ENCODE measurements at regions not wholly inside any gene's neighbourhood (a gene's known extent, or its start where the extent isn't known, plus 50 kb on each side); places are given as distances from the start of the nearest gene placed in this dataset.

DNA sequence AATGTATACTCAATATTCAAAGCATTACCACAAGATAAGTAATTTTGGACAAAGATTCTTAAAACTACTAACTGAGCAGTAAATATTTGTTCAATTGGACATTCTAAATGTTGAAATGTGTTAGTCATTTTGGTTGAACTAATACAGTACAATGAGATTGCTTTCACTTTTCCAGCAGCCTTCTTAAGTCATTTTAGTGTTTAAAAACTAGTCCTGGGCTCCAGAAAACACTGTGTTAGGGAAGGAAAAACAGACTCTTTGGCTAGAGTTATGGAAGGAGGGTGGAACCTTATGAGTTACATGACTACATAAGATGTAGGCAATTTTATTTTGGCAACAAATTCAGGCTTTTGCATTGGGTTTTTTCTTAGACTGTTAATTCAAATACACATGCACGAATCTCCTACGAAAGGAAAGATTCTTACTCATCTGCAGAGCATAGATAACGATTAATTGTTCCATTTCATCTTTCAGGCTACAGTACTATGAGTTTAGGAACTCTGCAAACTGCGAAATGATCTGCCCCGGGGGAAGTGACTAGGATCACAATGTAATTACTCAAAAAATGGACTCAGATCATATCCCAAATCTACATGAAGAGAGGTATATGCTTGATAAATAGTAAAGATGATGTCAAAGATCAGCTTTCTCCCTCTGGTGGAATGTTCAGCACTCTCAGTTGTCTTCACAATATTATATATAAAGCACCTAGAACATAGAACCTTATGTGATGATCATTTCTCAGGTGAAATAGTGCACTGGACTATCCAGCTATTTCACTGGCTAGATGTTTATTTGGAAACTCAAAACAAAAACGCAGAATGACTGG is 492.8 kb upstream of the MDFIC2 start:
- no peak overlapping the region for H3K4me2 ChIP-seq (ENCODE audit: insufficient read depth, low read length)
- TF ChIP-seq ETV5 (CRISPR knock-in tag; IDR thresholded peaks at IDR 0.05; ENCODE audit: low read depth), result no peak
- no peak for TF ChIP-seq ZNF274 (IDR thresholded peaks at IDR 0.05; ENCODE audit: borderline replicate concordance, low read depth, low read length)
- CTCF ChIA-PET (ENCODE audit: low intra/inter-chr PET ratio), result no interaction called here
- 1% methylated on average over 6 of the region's 6 CpGs for WGBS (ENCODE audit: insufficient coverage, low coverage, missing lambda C conversion rate)
- no peak overlapping the region for H2AFZ ChIP-seq (ENCODE audit: low read depth, low read length)
- no TSS peak for BruUV-seq (replicated peaks)
- H3K9ac ChIP-seq (ENCODE audit: insufficient read depth in 1 of 2, low read depth in 2 of 2, low read length in 2 of 2), result no peak overlapping the region
- no peaks in the 10 kb centered on the region for H3K36me3 ChIP-seq (ENCODE audit: control insufficient read depth, insufficient read depth, low read length)
- no peaks in the 10 kb centered on the region for H3K9me3 ChIP-seq (replicated peaks; ENCODE audit: control insufficient read depth, insufficient read depth, low read depth, low read length)
- DNase-seq (ENCODE audit: extremely low read depth in 1 of 4, low spot score in 3 of 4), result no peak
- intact Hi-C loops (cut with micrococcal nuclease), result no loop called here
- POLR2A ChIA-PET, result interaction anchor here (1.3 kb wide), 1 partner anchor 9 kb away, joined by 3 read pairs; no protein-coding TSS in a partner anchor
- no peak overlapping the region for H3K4me3 ChIP-seq
- no peaks in the 10 kb centered on the region for H4K20me1 ChIP-seq (replicated peaks; ENCODE audit: control insufficient read depth, insufficient read depth, low read length)
- no peaks in the 10 kb centered on the region for H3K4me1 ChIP-seq (replicated peaks in 1 of 2; ENCODE audit: control insufficient read depth in 2 of 2, insufficient read depth in 2 of 2, low read length in 2 of 2)
- ATAC-seq, result no peak
- H3K27ac ChIP-seq (ENCODE audit: extremely low read depth, low read depth, low read length), result no peak overlapping the region
- in situ Hi-C loops (cut with MboI), result no loop called here
- no peaks in the 10 kb centered on the region for H3K9me1 ChIP-seq (ENCODE audit: control insufficient read depth, insufficient read depth, low read length)
- H3K79me2 ChIP-seq (ENCODE audit: control insufficient read depth, insufficient read depth, low read length), result no peaks in the 10 kb centered on the region
- FAIRE-seq, result no peak
- no peaks in the 10 kb centered on the region for H3K27me3 ChIP-seq (ENCODE audit: control insufficient read depth in 2 of 2, insufficient read depth in 2 of 2, low read length in 2 of 2)

- POLR2A ChIA-PET, result interaction anchor here (0.7 kb wide), 1 partner anchor 232 kb away, joined by 3 read pairs; no protein-coding TSS in a partner anchor
- TF ChIP-seq, protein P1, sequence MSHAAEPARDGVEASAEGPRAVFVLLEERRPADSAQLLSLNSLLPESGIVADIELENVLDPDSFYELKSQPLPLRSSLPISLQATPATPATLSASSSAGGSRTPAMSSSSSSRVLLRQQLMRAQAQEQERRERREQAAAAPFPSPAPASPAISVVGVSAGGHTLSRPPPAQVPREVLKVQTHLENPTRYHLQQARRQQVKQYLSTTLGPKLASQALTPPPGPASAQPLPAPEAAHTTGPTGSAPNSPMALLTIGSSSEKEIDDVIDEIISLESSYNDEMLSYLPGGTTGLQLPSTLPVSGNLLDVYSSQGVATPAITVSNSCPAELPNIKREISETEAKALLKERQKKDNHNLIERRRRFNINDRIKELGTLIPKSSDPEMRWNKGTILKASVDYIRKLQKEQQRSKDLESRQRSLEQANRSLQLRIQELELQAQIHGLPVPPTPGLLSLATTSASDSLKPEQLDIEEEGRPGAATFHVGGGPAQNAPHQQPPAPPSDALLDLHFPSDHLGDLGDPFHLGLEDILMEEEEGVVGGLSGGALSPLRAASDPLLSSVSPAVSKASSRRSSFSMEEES (CRISPR knock-in tag; IDR thresholded peaks at IDR 0.05), result no peak
- TF ChIP-seq KDM4B (IDR thresholded peaks at IDR 0.05; ENCODE audit: borderline replicate concordance in 2 of 2, low read depth in 1 of 2) (no peak), RERE (CRISPR knock-in tag; IDR thresholded peaks at IDR 0.05; ENCODE audit: borderline replicate concordance) (no peak), E2F3 (CRISPR knock-in tag; IDR thresholded peaks at IDR 0.05) (no peak), HDAC1 (IDR thresholded peaks at IDR 0.05) (no peak)
Measured at GRCh38 chr3:70803891-70804290, 491.5 kb upstream of the MDFIC2 start.

More at GRCh38 chr3:70803891-70804290, 491.5 kb upstream of the MDFIC2 start:
- no peaks in the 10 kb centered on the region for H3K79me2 ChIP-seq (ENCODE audit: control insufficient read depth, insufficient read depth, low read length)
- 0% methylated on average over 2 of the region's 2 CpGs for WGBS (ENCODE audit: insufficient coverage, low coverage, missing lambda C conversion rate)
- DNase-seq (ENCODE audit: extremely low read depth in 1 of 4, low spot score in 3 of 4), result no peak
- no peak for FAIRE-seq
- in situ Hi-C loops (cut with MboI), result no loop called here
- H3K27me3 ChIP-seq (ENCODE audit: control insufficient read depth in 2 of 2, insufficient read depth in 2 of 2, low read length in 2 of 2), result no peaks in the 10 kb centered on the region
- CTCF ChIA-PET (ENCODE audit: low intra/inter-chr PET ratio), result no interaction called here
- intact Hi-C loops (cut with micrococcal nuclease), result no loop called here
- H3K4me2 ChIP-seq (ENCODE audit: insufficient read depth, low read length), result no peak overlapping the region
- ATAC-seq, result no peak
- H3K36me3 ChIP-seq (ENCODE audit: control insufficient read depth, insufficient read depth, low read length), result no peaks in the 10 kb centered on the region
- H4K20me1 ChIP-seq (replicated peaks; ENCODE audit: control insufficient read depth, insufficient read depth, low read length), result no peaks in the 10 kb centered on the region
- H3K9me3 ChIP-seq (replicated peaks; ENCODE audit: control insufficient read depth, insufficient read depth, low read depth, low read length), result no peaks in the 10 kb centered on the region
- H3K27ac ChIP-seq (ENCODE audit: extremely low read depth, low read depth, low read length), result no peak overlapping the region
- no TSS peak for BruUV-seq (replicated peaks)
- no peak overlapping the region for H2AFZ ChIP-seq (ENCODE audit: low read depth, low read length)
- H3K4me1 ChIP-seq (replicated peaks in 1 of 2; ENCODE audit: control insufficient read depth in 2 of 2, insufficient read depth in 2 of 2, low read length in 2 of 2), result no peaks in the 10 kb centered on the region
- no peak overlapping the region for H3K9ac ChIP-seq (ENCODE audit: insufficient read depth in 1 of 2, low read depth in 2 of 2, low read length in 2 of 2)
- no peaks in the 10 kb centered on the region for H3K9me1 ChIP-seq (ENCODE audit: control insufficient read depth, insufficient read depth, low read length)
- H3K4me3 ChIP-seq, result no peak overlapping the region
